ENCODE measurements at regions not wholly inside any gene's neighbourhood (a gene's known extent, or its start where the extent isn't known, plus 50 kb on each side); places are given as distances from the start of the nearest gene placed in this dataset.

DNA sequence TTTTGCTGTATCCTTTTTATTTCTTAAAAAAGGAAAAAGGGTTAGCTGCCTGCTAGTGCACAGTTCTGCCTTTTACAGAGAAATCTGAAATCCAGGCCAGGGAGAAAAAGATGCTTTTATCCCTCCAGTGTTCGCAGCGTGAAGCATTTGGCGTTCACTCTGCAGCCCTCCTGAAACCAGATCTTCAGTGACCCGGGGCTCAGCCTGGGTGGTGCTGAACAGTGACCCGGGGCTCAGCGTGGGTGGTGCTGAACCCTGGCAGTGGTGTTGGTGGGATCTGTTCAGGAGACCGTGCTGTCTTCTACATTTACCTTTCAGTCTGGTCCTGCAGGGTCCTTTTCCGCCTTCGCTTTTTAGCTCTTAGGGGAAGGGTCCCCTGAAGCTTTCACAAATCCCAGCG lies 164.7 kb upstream of the KLF6 start:
- no peak for DNase-seq
- Mint-ChIP-seq H3K4me1 (ENCODE audit: low read depth) (peaks cover 26% of the 10 kb centered on the region), H3K27ac (no peak overlapping the region), H3K4me3 (no peak overlapping the region), H3K27me3 (ENCODE audit: insufficient read depth) (no peaks in the 10 kb centered on the region), H3K36me3 (ENCODE audit: low read depth) (peaks cover 9% of the 10 kb centered on the region; the same call in 1 of the 2 replicates), H3K9me3 (no peaks in the 10 kb centered on the region; the same call in 1 of the 2 replicates)
- TF ChIP-seq, protein P1, sequence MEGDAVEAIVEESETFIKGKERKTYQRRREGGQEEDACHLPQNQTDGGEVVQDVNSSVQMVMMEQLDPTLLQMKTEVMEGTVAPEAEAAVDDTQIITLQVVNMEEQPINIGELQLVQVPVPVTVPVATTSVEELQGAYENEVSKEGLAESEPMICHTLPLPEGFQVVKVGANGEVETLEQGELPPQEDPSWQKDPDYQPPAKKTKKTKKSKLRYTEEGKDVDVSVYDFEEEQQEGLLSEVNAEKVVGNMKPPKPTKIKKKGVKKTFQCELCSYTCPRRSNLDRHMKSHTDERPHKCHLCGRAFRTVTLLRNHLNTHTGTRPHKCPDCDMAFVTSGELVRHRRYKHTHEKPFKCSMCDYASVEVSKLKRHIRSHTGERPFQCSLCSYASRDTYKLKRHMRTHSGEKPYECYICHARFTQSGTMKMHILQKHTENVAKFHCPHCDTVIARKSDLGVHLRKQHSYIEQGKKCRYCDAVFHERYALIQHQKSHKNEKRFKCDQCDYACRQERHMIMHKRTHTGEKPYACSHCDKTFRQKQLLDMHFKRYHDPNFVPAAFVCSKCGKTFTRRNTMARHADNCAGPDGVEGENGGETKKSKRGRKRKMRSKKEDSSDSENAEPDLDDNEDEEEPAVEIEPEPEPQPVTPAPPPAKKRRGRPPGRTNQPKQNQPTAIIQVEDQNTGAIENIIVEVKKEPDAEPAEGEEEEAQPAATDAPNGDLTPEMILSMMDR (IDR thresholded peaks at IDR 0.05), result no peak

DNA sequence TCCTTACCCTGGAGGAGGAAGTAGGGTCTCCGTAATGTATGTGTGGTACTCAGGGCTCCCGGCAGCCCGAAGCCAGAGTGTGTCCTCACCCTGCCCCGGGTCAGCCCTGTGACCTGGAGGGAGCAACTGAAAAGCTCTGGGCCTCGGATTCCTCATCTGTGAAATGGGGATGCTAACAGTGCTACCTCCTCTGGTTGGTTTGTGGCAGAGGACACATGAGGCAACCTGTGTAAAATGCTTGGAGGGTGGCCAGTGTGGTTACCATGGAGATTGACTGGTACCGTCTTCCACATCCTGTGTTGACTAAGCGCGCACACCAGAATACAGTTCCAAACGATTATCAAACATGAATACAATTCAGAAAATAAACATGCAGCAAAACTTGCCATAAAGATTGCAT lies 163.8 kb upstream of the KLF6 start:
- H3K27me3 Mint-ChIP-seq (ENCODE audit: insufficient read depth), result no peaks in the 10 kb centered on the region
- TF ChIP-seq, protein P1 (IDR thresholded peaks at IDR 0.05), result no peak
- H3K9me3 Mint-ChIP-seq, result no peaks in the 10 kb centered on the region; the same call in 1 of the 2 replicates
- peaks cover 11% of the 10 kb centered on the region; the same call in 1 of the 2 replicates for H3K36me3 Mint-ChIP-seq (ENCODE audit: low read depth)
- no peak overlapping the region for H3K27ac Mint-ChIP-seq
- H3K4me3 Mint-ChIP-seq, result no peak overlapping the region
- DNase-seq, result no peak
- H3K4me1 Mint-ChIP-seq (ENCODE audit: low read depth), result peaks cover 26% of the 10 kb centered on the region

DNA sequence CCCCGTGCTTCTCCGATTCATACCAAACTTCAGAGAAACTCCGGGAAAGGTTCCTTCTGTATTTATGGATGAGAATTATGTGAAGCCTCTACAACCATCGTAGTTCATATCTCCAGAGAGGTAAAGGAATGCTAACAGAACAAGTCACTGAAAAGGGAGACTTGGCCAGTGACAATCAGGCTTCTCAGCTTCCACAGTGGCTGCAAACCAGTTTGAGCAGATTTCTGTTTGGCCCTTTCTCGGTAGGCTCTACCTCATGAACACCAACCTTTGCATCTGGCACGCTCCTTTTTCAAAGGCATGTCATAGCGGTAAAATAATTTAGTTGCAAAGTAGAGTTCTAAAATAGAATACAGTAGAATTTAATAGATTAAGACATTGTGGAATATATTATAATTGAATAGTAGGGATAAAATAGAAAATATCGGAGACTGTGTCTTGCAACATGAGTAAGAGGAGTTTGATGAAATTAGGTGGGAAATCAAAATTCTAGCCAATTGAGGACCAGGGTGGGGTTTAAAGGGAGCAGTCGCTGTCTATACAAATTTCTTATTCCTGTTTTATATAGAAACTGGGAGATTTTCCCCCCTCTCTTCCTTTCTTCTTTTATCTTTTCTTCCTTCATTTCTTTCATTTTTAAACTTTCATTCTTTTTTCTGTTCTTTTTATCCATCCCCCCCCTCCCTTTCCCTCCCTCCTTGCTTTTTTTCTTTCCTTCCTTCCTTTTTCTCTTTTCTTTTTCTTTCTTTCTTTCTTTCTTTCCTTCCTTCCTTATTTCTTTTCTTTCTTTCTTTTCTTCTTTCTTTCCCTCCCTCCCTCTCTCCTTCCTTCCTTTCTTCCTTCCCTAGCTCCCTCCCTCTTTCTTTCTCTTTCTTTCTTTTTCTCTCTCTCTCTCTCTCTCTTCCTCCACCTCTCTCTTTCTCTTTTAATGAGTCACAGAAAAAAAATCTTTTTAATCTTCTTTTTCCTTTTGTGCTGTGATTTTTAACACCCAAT lies 161.5 kb upstream of the KLF6 start:
- Mint-ChIP-seq H3K36me3 (ENCODE audit: low read depth) (peaks cover 11% of the 10 kb centered on the region; the same call in 1 of the 2 replicates), H3K27ac (peak overlapping the region; percentile 73), H3K4me3 (peak overlapping the region; percentile 7; the same call in 1 of the 2 replicates), H3K4me1 (ENCODE audit: low read depth) (peaks cover 49% of the 10 kb centered on the region), H3K27me3 (ENCODE audit: insufficient read depth) (no peaks in the 10 kb centered on the region), H3K9me3 (no peaks in the 10 kb centered on the region; the same call in 1 of the 2 replicates)
- no peak for DNase-seq
- TF ChIP-seq, protein P1 (IDR thresholded peaks at IDR 0.05), result no peak

DNA sequence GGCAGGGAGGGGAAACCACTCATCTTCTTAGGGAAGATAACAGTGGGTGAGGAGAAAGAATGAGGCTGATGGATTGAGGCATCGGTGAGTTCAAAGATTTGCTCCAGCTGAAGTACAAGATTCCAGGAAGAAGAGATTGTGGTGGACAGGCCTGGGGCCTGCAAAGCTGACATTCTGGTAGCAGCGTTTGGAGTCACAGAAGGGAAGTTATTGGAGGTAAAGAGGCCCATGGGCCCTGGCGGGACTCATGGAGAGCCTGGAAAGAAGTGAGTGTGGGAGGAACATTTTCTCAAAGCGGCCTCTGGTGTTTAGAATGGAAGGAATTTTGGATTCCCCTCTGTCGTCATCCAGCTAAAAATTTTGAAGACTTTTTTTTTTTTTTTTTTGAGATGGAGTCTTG lies 160.0 kb upstream of the KLF6 start:
- peaks cover 53% of the 10 kb centered on the region for H3K4me1 Mint-ChIP-seq (ENCODE audit: low read depth)
- no peaks in the 10 kb centered on the region; the same call in 1 of the 2 replicates for H3K9me3 Mint-ChIP-seq
- no peak overlapping the region for H3K4me3 Mint-ChIP-seq
- peaks cover 11% of the 10 kb centered on the region; the same call in 1 of the 2 replicates for H3K36me3 Mint-ChIP-seq (ENCODE audit: low read depth)
- TF ChIP-seq, protein P1 (IDR thresholded peaks at IDR 0.05), result no peak
- H3K27me3 Mint-ChIP-seq (ENCODE audit: insufficient read depth), result no peaks in the 10 kb centered on the region
- no peak for DNase-seq
- H3K27ac Mint-ChIP-seq, result peak overlapping the region; percentile 52

DNA sequence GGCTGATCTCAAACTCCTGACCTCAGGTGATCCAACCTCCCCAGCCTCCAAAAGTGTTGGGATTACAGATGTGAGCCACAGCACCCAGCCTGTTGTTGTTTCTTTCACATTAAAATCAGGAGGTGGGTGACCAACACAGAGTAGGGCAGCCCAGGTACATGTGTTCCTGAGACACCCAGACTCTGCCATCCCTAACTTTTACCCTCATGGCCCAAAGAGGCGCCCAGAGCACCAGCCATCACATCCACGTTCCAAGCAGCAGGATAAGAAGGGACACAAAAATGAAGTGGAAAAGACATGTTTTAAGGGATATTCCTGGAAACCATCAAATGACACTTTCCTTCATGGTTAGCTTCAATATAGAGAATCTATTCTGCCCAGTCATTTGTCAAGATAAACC lies 159.6 kb upstream of the KLF6 start:
- Mint-ChIP-seq H3K36me3 (ENCODE audit: low read depth) (peaks cover 11% of the 10 kb centered on the region; the same call in 1 of the 2 replicates), H3K27ac (peak overlapping the region; percentile 52), H3K27me3 (ENCODE audit: insufficient read depth) (no peaks in the 10 kb centered on the region), H3K4me3 (no peak overlapping the region), H3K9me3 (no peaks in the 10 kb centered on the region; the same call in 1 of the 2 replicates), H3K4me1 (ENCODE audit: low read depth) (peaks cover 53% of the 10 kb centered on the region)
- DNase-seq, result no peak
- TF ChIP-seq, protein P1 (IDR thresholded peaks at IDR 0.05), result no peak

Measured in HFFc6 (cell line).